Endothelial cell of hepatic sinusoid (primary cell): ENCODE measurements at regions not wholly inside any gene's neighbourhood (a gene's known extent, or its start where the extent isn't known, plus 50 kb on each side); places are given as distances from the start of the nearest gene placed in this dataset.
"Not testable (repeated sequence)": the region's sequence is repeated elsewhere in the genome, so short reads cannot be mapped to it uniquely, and the experiment has no call there.

Experiments used
- in situ Hi-C: cut with HindIII; loops from 2 replicates; pipeline ENCODE4 v1.10.0; 2017; ENCODE audit warnings: low sequenced_read_pairs

- in situ Hi-C loops, result not testable (repeated sequence)
Observed at GRCh38 chr11:13614918-13615317, 53.5 kb upstream of the FAR1 start.

DNA sequence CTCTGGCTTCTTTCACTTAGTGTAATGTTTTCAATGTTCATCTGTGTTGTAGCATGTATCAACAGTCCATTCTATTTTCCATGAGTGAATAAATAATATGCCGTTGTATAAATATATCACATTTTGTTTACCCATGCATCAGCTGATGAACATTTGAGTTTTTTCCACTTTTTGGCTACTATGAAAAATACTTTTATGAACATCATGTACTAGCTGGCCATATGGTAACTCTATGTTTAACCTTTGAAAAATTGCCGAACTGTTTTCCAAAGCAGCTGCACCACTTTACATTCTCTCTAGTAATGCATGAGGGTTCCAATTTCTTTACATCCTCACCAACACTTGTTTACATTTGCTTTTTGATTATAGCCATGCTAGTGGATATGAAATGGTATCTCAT is 59.8 kb upstream of the FAR1 start:
- in situ Hi-C loops, result no loop called here

- in situ Hi-C loops, result no loop called here
Observed at GRCh38 chr11:13606701-13607100, 61.8 kb upstream of the FAR1 start.

DNA sequence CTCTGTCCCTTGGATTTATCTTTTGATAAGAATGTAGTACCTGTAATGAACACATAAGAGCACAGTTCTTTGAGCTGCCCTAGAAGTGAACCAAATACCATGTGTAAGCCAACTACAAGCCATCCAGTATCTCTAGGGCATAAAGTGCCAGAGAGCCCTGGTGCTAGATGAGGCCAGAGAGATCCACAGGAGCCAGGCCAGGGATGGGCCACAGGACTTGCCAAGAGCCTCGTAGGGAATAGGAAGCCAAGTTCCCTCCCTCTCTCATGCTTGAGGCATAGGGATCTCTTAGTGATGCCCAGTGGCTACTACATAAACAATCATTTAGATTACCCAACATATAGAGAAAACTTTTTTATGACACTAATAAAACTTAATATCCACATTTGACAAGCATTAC is 64.8 kb upstream of the FAR1 start:
- in situ Hi-C loops, result no loop called here

DNA sequence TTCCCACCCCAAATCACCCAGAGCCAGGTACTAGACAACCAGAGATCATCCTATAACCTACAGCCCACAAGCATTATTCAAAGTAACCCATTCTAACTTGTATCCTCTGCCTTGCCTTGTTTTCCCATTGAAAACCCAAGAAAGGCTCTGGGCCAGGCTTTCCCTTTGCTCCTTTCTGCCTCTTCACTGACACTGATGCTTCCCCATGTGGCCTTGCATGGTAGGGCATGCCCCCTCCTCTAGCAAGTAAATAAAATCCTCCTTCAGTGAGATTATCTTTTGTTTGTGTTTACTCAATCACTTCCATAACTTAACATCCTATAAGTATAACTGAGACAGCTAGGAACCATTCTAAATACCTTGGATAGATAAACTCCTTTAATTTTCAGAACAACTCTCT is 65.6 kb upstream of the FAR1 start:
- in situ Hi-C loops, result no loop called here

DNA sequence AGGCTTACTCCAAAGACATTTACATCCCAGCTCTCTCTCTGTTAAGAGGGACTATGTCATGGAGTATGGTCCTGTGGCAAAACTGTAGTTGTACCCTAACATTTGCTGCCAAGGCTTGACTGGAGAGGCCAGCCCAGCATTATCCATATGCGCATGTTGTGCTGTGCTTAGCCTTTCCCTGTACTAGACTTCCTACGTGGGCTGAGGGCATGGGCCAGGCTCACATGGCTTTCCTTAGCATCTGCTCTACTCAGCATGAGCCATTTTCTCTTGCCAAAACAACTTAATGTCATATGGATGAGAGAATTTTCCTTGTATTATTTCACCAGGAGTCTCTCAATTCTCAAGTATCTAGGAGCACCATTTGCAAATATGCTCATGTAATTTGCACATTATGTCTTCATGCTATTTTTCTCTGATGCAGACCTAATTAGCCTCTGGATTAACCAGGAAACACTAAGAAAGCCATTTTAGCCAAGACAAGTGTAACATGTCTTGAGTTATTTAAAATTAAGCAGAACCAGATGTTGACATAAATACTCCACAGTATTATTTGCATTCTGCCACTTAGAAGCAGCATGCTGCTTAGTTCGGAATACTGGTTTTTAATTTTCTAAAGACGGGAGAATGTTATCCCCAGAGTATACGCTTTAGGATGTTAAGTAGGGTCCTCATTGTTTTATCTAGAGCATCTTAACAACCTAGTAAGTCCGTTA is 71.7 kb upstream of the FAR1 start:
- in situ Hi-C loops, result no loop called here

DNA sequence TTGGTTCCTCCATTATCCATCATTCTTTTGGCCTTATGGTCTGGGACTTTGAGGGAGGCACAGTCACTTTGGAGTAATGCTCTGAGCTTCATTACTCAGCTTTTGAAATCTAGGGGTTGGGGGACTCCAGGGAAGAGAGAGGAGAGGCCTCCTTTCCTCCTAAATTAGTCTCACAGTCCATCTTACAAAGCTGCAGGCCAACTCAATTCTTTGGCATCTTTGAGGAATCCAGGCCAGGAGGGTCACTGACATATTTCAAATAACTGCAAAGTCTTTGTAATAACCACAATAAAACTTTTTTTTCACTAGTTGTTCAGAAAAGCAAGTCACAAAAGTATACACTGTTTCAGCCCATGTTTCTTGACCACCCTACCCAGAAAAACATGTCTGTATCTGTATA is 73.3 kb upstream of the FAR1 start:
- in situ Hi-C loops, result no loop called here

- in situ Hi-C loops, result no loop called here
Observed at GRCh38 chr11:13594044-13594443, 74.4 kb upstream of the FAR1 start.

GRCh38 chr11:13578514-13579140 is 82.8 kb upstream of the PTH start:
- in situ Hi-C loops, result no loop called here

DNA sequence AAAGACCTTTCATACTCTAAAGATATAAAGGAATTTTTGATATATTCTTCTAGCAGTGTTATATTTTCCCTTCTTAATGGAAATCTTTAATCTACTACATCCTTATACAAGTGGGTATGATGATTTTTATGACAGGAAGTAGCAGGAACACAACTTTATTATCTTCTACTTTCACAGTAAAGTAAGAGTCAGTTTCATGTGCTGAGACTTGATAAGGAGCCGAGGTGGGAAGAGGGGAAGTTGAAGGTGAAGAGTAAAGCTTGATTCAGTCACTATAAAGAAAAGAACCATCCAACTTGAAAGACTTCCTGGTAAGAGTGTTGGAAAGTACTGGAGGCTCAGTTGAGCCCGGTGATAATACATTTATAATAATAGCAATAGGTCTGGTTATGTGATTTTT is 82.1 kb upstream of the PTH start:
- in situ Hi-C loops, result no loop called here

GRCh38 chr11:13576995-13577394 is 81.2 kb upstream of the PTH start:
- in situ Hi-C loops, result no loop called here

GRCh38 chr11:13575385-13575784 is 79.6 kb upstream of the PTH start:
- in situ Hi-C loops, result not testable (repeated sequence)

DNA sequence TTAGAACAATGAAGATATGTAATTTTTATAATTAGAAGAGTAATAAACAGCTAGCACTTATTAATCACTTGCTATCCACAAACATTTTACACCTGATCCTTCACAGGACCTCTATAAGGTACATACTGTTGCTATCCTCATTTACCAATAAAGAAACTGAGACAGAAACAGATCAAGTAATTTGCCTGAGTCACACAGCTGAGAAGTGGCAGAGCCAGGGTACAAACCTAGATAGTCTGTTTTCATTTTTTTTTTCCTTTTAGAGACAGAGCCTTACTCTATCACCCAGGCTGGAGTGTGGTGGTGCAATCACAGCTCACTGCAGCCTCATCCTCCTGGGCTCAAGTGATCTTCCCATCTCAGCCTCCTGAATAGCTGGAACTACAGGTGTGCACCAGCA is 71.8 kb upstream of the PTH start:
- in situ Hi-C loops, result no loop called here

GRCh38 chr11:13561860-13562259 is 66.1 kb upstream of the PTH start:
- in situ Hi-C loops, result no loop called here

GRCh38 chr11:13560341-13560740 is 64.5 kb upstream of the PTH start:
- in situ Hi-C loops, result not testable (repeated sequence)

- in situ Hi-C loops, result loop anchor here (10.0 kb wide), 1 partner anchor 68 kb away; no protein-coding TSS in a partner anchor
Observed at GRCh38 chr11:13552784-13553183, 57.0 kb upstream of the PTH start.

GRCh38 chr11:13551834-13552233 is 56.0 kb upstream of the PTH start:
- in situ Hi-C loops, result loop anchor here (10.0 kb wide), 1 partner anchor 67 kb away; no protein-coding TSS in a partner anchor

DNA sequence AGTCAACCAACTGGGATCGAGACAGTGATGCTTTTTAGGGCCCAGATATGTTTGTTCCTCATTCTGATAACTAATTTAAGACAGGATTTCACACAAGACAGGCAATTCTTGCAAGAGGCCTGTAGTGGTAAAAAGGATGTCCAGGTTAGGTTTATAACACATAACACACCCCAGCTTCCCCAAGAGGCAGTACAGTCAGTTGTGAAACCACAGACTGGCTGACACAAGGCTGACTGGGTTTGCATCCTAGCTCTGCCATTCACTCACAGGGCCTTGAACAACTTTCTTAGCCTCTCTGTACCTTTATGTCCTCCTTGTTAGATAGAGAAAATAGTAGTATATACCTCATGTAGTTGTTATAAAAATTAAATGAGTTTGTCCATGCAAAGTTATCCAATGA is 55.0 kb upstream of the PTH start:
- in situ Hi-C loops, result loop anchor here (10.0 kb wide), 1 partner anchor 66 kb away; no protein-coding TSS in a partner anchor

DNA sequence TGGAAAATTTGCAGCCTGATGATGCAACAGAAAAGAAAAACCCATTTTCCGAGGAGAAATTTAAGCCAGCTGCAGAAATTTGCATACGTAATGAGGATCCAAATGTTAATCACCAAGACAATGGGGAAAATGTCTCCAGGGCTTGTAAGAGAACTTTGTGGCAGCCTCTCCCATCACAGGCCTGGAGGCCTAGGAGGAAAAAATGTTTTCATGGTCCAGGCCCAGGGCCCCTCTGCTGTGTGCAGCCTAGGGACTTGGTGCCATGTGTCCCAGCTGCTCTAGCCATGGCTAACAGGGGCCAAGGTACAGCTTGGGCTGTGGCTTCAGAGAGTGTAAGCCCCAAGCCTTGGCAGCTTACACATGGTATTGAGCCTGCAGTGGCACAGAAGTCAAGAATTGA is 50.3 kb upstream of the PTH start:
- in situ Hi-C loops, result not testable (repeated sequence)
